SK-N-MC (cell line): ENCODE measurements at regions not wholly inside any gene's neighbourhood (a gene's known extent, or its start where the extent isn't known, plus 50 kb on each side); places are given as distances from the start of the nearest gene placed in this dataset.

ENCODE experiments used
- EZH2 ChIP-seq: fragments of 200-600 bp; sonication (generic); IDR thresholded peaks from one replicate; pipeline ENCODE4 v1.6.1; 2017; ENCODE audit warnings: antibody characterized with exemption
- POLR2AphosphoS5 ChIP-seq: IDR thresholded peaks from 2 replicates; pipeline ENCODE4 v1.6.1; 2012; ENCODE audit warnings: mild to moderate bottlenecking, low read depth, low read length, borderline replicate concordance

DNA sequence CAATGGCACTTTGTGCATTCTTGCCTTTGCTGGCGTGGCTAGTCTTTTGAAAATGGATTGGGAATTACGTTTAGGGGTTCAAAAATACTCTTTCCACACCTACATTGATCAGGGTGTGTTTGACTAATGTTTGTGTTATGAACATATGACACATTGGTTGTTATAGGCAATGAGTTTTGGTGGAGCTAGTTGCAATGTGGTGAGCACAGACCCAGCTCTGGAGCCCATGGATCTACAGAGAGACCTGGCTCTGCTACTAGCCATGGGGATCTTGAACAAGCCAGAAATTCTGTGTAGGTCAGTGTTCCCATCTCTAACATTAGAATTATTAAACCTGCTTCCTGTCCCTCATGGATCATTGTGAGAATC is 222.4 kb upstream of the UBL3 start:
- TF ChIP-seq EZH2 (no peak), POLR2AphosphoS5 (no peak)
